DOHH2 (cell line): ENCODE measurements at regions not wholly inside any gene's neighbourhood (a gene's known extent, or its start where the extent isn't known, plus 50 kb on each side); places are given as distances from the start of the nearest gene placed in this dataset.
"Not testable (repeated sequence)": the region's sequence is repeated elsewhere in the genome, so short reads cannot be mapped to it uniquely, and the experiment has no call there.

Source experiments
- H3F3A ChIP-seq: fragments of 200-600 bp; sonication (generic), shearing (Covaris generic); 2 replicates; pipeline ENCODE4 v1.6.0; 2016; ENCODE audit warnings: antibody characterized with exemption, mild to moderate bottlenecking; ENCODE audit not compliant: control insufficient read depth, insufficient read depth
- H3K27ac ChIP-seq: fragments of 200-600 bp; sonication (generic); 2 replicates; pipeline ENCODE4 v1.5.1; 2014; ENCODE audit warnings: low read depth, mild to moderate bottlenecking, low read length, moderate library complexity
- H3K27me3 ChIP-seq: fragments of 200-600 bp; sonication (generic); 2 replicates; pipeline ENCODE4 v1.6.1; 2014; ENCODE audit warnings: mild to moderate bottlenecking, low read length, mixed read lengths; ENCODE audit not compliant: control insufficient read depth
- H3K36me3 ChIP-seq: fragments of 200-600 bp; sonication (generic); 2 replicates; pipeline ENCODE4 v1.6.1; 2014; ENCODE audit warnings: mild to moderate bottlenecking, low read length, moderate library complexity, mixed read lengths; ENCODE audit not compliant: control insufficient read depth
- H3K4me1 ChIP-seq: fragments of 200-600 bp; sonication (generic); 2 replicates; pipeline ENCODE4 v1.6.1; 2014; ENCODE audit warnings: mild to moderate bottlenecking, low read length, mixed read lengths; ENCODE audit not compliant: control insufficient read depth
- H3K4me2 ChIP-seq: fragments of 200-600 bp; sonication (generic); 2 replicates; pipeline ENCODE4 v1.6.0; 2014; ENCODE audit warnings: mild to moderate bottlenecking, low read length, moderate library complexity
- H3K4me3 ChIP-seq: fragments of 200-600 bp; sonication (generic); 2 replicates; pipeline ENCODE4 v1.5.1; 2014; ENCODE audit warnings: mild to moderate bottlenecking, low read length, mixed read lengths
- H3K79me2 ChIP-seq: fragments of 200-600 bp; sonication (generic); 2 replicates; pipeline ENCODE4 v1.6.1; 2014; ENCODE audit warnings: mild to moderate bottlenecking, low read length, mixed read lengths; ENCODE audit not compliant: control insufficient read depth
- H3K9me2 ChIP-seq: fragments of 200-600 bp; sonication (generic); replicated peaks from 2 replicates; pipeline ENCODE4 v1.6.1; 2014; ENCODE audit warnings: mild to moderate bottlenecking, low read length, mixed read lengths; ENCODE audit not compliant: control insufficient read depth
- H3K9me3 ChIP-seq: fragments of 200-600 bp; sonication (generic); 2 replicates; pipeline ENCODE4 v1.6.1; 2014; ENCODE audit warnings: antibody characterized with exemption, low read length, mixed read lengths; ENCODE audit not compliant: control insufficient read depth, insufficient read depth
- H4K20me1 ChIP-seq: fragments of 200-600 bp; sonication (generic); 2 replicates; pipeline ENCODE4 v1.6.0; 2014; ENCODE audit warnings: low read depth, mild to moderate bottlenecking, antibody characterized with exemption, low read length, moderate library complexity; ENCODE audit not compliant: control insufficient read depth, insufficient read depth
- CTCF ChIP-seq: fragments of 200-600 bp; sonication (generic); IDR thresholded peaks from one replicate; pipeline ENCODE4 v1.5.1; 2014; ENCODE audit warnings: antibody characterized with exemption, mild to moderate bottlenecking, low read depth, low read length; ENCODE audit not compliant: poor library complexity, severe bottlenecking
- EZH2phosphoT487 ChIP-seq: fragments of 200-600 bp; sonication (generic); IDR thresholded peaks from 2 replicates; pipeline ENCODE4 v1.6.1; 2017; ENCODE audit warnings: borderline replicate concordance, mild to moderate bottlenecking, antibody characterized with exemption, low read length, moderate library complexity, mixed read lengths

GRCh38 chr11:109059402-109059801, 362.6 kb upstream of the C11orf87 start:
- Histone ChIP-seq H3K4me2 (no peak overlapping the region), H3K27ac (no peak overlapping the region)

GRCh38 chr11:109061394-109061793, 360.6 kb upstream of the C11orf87 start:
- Histone ChIP-seq H3K4me3 (no peak overlapping the region), H3K27me3 (no peaks in the 10 kb centered on the region), H3K36me3 (no peaks in the 10 kb centered on the region), H3F3A (no peaks in the 10 kb centered on the region), H3K9me3 (no peaks in the 10 kb centered on the region), H3K9me2 (no peaks in the 10 kb centered on the region), H3K79me2 (no peaks in the 10 kb centered on the region), H3K4me2 (no peak overlapping the region), H3K27ac (no peak overlapping the region), H4K20me1 (no peaks in the 10 kb centered on the region), H3K4me1 (no peaks in the 10 kb centered on the region)
- no peak for TF ChIP-seq EZH2phosphoT487
- TF ChIP-seq CTCF = no peak

More at GRCh38 chr11:109059402-109059801, 362.6 kb upstream of the C11orf87 start:
- Histone ChIP-seq H4K20me1 (no peaks in the 10 kb centered on the region), H3K36me3 (no peaks in the 10 kb centered on the region), H3F3A (no peaks in the 10 kb centered on the region), H3K4me1 (no peaks in the 10 kb centered on the region), H3K79me2 (no peaks in the 10 kb centered on the region), H3K9me3 (no peaks in the 10 kb centered on the region), H3K27me3 (no peaks in the 10 kb centered on the region), H3K9me2 (no peaks in the 10 kb centered on the region), H3K4me3 (no peak overlapping the region)
- TF ChIP-seq EZH2phosphoT487 (no peak), CTCF (no peak)

GRCh38 chr11:109062445-109062844, 359.5 kb upstream of the C11orf87 start:
- Histone ChIP-seq H3K27ac (no peak overlapping the region), H3K79me2 (no peaks in the 10 kb centered on the region), H3K9me2 (no peaks in the 10 kb centered on the region), H3F3A (no peaks in the 10 kb centered on the region), H3K9me3 (no peaks in the 10 kb centered on the region), H3K4me1 (no peaks in the 10 kb centered on the region), H4K20me1 (no peaks in the 10 kb centered on the region), H3K4me2 (no peak overlapping the region), H3K36me3 (no peaks in the 10 kb centered on the region), H3K4me3 (no peak overlapping the region), H3K27me3 (no peaks in the 10 kb centered on the region)
- TF ChIP-seq CTCF (no peak), EZH2phosphoT487 (no peak)

GRCh38 chr11:109062871-109063270, 359.1 kb upstream of the C11orf87 start:
- no peaks in the 10 kb centered on the region for H3K4me1 ChIP-seq
- no peak overlapping the region for H3K4me2 ChIP-seq
- no peaks in the 10 kb centered on the region for H3F3A ChIP-seq
- no peaks in the 10 kb centered on the region for H3K9me2 ChIP-seq
- no peak overlapping the region for H3K4me3 ChIP-seq
- H3K27me3 ChIP-seq = no peaks in the 10 kb centered on the region
- H4K20me1 ChIP-seq = no peaks in the 10 kb centered on the region
- no peaks in the 10 kb centered on the region for H3K36me3 ChIP-seq
- no peaks in the 10 kb centered on the region for H3K79me2 ChIP-seq
- H3K27ac ChIP-seq = no peak overlapping the region
- no peaks in the 10 kb centered on the region for H3K9me3 ChIP-seq
- TF ChIP-seq CTCF (no peak), EZH2phosphoT487 (no peak)

GRCh38 chr11:109064618-109065311, 357.2 kb upstream of the C11orf87 start:
- H3K36me3 ChIP-seq, H3K79me2 ChIP-seq, H3K9me2 ChIP-seq, H3K4me2 ChIP-seq, H3K27ac ChIP-seq, H3K4me1 ChIP-seq, H3K4me3 ChIP-seq, H3K27me3 ChIP-seq, H3K9me3 ChIP-seq, H3F3A ChIP-seq, H4K20me1 ChIP-seq: not testable (repeated sequence)
